ENCODE measurements at regions not wholly inside any gene's neighbourhood (a gene's known extent, or its start where the extent isn't known, plus 50 kb on each side); places are given as distances from the start of the nearest gene placed in this dataset.

- intact Hi-C loops (cut with DNase I), result no loop called here
- Histone ChIP-seq H3K4me1 (no peaks in the 10 kb centered on the region), H3K36me3 (no peaks in the 10 kb centered on the region), H3K4me3 (no peak overlapping the region), H3K9me3 (no peaks in the 10 kb centered on the region), H3K27ac (replicated peaks in 1 of 4) (no peak overlapping the region), H3K27me3 (peaks cover 0 to 8% (median 0%) of the 10 kb centered on the region in 4 donors)
- no peak for TF ChIP-seq EP300 (IDR thresholded peaks at IDR 0.05)
- no peak for TF ChIP-seq POLR2AphosphoS5 (IDR thresholded peaks at IDR 0.05)
- TF ChIP-seq CTCF (IDR thresholded peaks at IDR 0.05), result no peak
- no peak for TF ChIP-seq POLR2A (IDR thresholded peaks at IDR 0.05; ENCODE audit: low read depth)
- WGBS, result 84% methylated on average over 3 of the region's 3 CpGs
- DNase-seq (ENCODE audit: extremely low spot score), result no peak
These were observed 607.4 kb upstream of the JAG1 start for GRCh38 chr20:11281240-11281639.

- intact Hi-C loops (cut with DNase I), result no loop called here
These were observed 608.0 kb upstream of the JAG1 start for GRCh38 chr20:11281768-11282167.

GRCh38 chr20:11287126-11287525, 613.3 kb upstream of the JAG1 start:
- H3K4me3 ChIP-seq, result no peak overlapping the region
- no peak for DNase-seq (ENCODE audit: extremely low spot score)
- no peaks in the 10 kb centered on the region for H3K36me3 ChIP-seq
- H3K9me3 ChIP-seq, result no peaks in the 10 kb centered on the region
- TF ChIP-seq POLR2A (IDR thresholded peaks at IDR 0.05; ENCODE audit: low read depth) (no peak), EP300 (IDR thresholded peaks at IDR 0.05) (no peak), CTCF (IDR thresholded peaks at IDR 0.05) (no peak), POLR2AphosphoS5 (IDR thresholded peaks at IDR 0.05) (no peak)
- intact Hi-C loops (cut with DNase I), result no loop called here
- H3K4me1 ChIP-seq, result no peaks in the 10 kb centered on the region
- peaks cover 0 to 2% (median 0%) of the 10 kb centered on the region in 4 donors for H3K27me3 ChIP-seq
- 80% methylated on average over 2 of the region's 2 CpGs for WGBS
- no peak overlapping the region for H3K27ac ChIP-seq (replicated peaks in 1 of 4)

More at GRCh38 chr20:11281768-11282167, 608.0 kb upstream of the JAG1 start:
- DNase-seq (ENCODE audit: extremely low spot score), result no peak
- WGBS, result 75% methylated on average over 4 of the region's 4 CpGs
- H3K36me3 ChIP-seq, result no peaks in the 10 kb centered on the region
- H3K4me3 ChIP-seq, result no peak overlapping the region
- no peak overlapping the region for H3K27ac ChIP-seq (replicated peaks in 1 of 4)
- TF ChIP-seq POLR2AphosphoS5 (IDR thresholded peaks at IDR 0.05), result no peak
- TF ChIP-seq CTCF (IDR thresholded peaks at IDR 0.05), result no peak
- no peak for TF ChIP-seq EP300 (IDR thresholded peaks at IDR 0.05)
- TF ChIP-seq POLR2A (IDR thresholded peaks at IDR 0.05; ENCODE audit: low read depth), result no peak
- H3K4me1 ChIP-seq, result no peaks in the 10 kb centered on the region
- H3K27me3 ChIP-seq, result peaks cover 0 to 8% (median 0%) of the 10 kb centered on the region in 4 donors
- H3K9me3 ChIP-seq, result no peaks in the 10 kb centered on the region

- DNase-seq (ENCODE audit: extremely low spot score), result no peak
- Histone ChIP-seq H3K4me3 (no peak overlapping the region), H3K27ac (replicated peaks in 1 of 4) (no peak overlapping the region), H3K27me3 (no peaks in the 10 kb centered on the region), H3K9me3 (no peaks in the 10 kb centered on the region), H3K36me3 (no peaks in the 10 kb centered on the region), H3K4me1 (no peaks in the 10 kb centered on the region)
- WGBS, result 88% methylated on average over 1 of the region's 1 CpG
- intact Hi-C loops (cut with DNase I), result no loop called here
- TF ChIP-seq CTCF (IDR thresholded peaks at IDR 0.05) (no peak), POLR2AphosphoS5 (IDR thresholded peaks at IDR 0.05) (no peak), EP300 (IDR thresholded peaks at IDR 0.05) (no peak), POLR2A (IDR thresholded peaks at IDR 0.05; ENCODE audit: low read depth) (no peak)
These were observed 621.5 kb upstream of the BTBD3 start for GRCh38 chr20:11296221-11296620.

GRCh38 chr20:11296951-11297350, 620.7 kb upstream of the BTBD3 start:
- TF ChIP-seq CTCF (IDR thresholded peaks at IDR 0.05) (no peak), EP300 (IDR thresholded peaks at IDR 0.05) (no peak), POLR2A (IDR thresholded peaks at IDR 0.05; ENCODE audit: low read depth) (no peak), POLR2AphosphoS5 (IDR thresholded peaks at IDR 0.05) (no peak)
- intact Hi-C loops (cut with DNase I), result no loop called here

More at GRCh38 chr20:11296951-11297350, 620.7 kb upstream of the BTBD3 start:
- no peak overlapping the region for H3K27ac ChIP-seq (replicated peaks in 1 of 4)
- H3K4me3 ChIP-seq, result no peak overlapping the region
- no peaks in the 10 kb centered on the region for H3K4me1 ChIP-seq
- DNase-seq (ENCODE audit: extremely low spot score), result no peak
- H3K36me3 ChIP-seq, result no peaks in the 10 kb centered on the region
- no peaks in the 10 kb centered on the region for H3K27me3 ChIP-seq
- H3K9me3 ChIP-seq, result no peaks in the 10 kb centered on the region
